NT2/D1 (cell line): ENCODE measurements at regions not wholly inside any gene's neighbourhood (a gene's known extent, or its start where the extent isn't known, plus 50 kb on each side); places are given as distances from the start of the nearest gene placed in this dataset.

Experiments used
- DNase-seq: peaks from one replicate; pipeline ENCODE4 v3.0.0-alpha.2; 2011; ENCODE audit warnings: low read depth, low spot score
- H3K27me3 ChIP-seq: 2 replicates; pipeline ENCODE4 v1.6.0; 2011; ENCODE audit warnings: mild to moderate bottlenecking; ENCODE audit not compliant: insufficient read length, insufficient read depth
- H3K36me3 ChIP-seq: 2 replicates; pipeline ENCODE4 v1.6.1; 2011; ENCODE audit warnings: mild to moderate bottlenecking, low read length, mixed read lengths; ENCODE audit not compliant: insufficient read depth, insufficient read length
- H3K4me1 ChIP-seq: 2 replicates; pipeline ENCODE4 v1.5.1; 2011; ENCODE audit not compliant: insufficient read depth, insufficient read length
- H3K4me3 ChIP-seq: 2 replicates; pipeline ENCODE4 v1.5.1; 2011; ENCODE audit warnings: low read depth; ENCODE audit not compliant: insufficient read length
- H3K9ac ChIP-seq: 2 replicates; pipeline ENCODE4 v1.6.0; 2011; ENCODE audit warnings: low read depth; ENCODE audit not compliant: insufficient read length
- H3K9me3 ChIP-seq: 2 replicates; pipeline ENCODE4 v1.5.1; 2011; ENCODE audit warnings: mild to moderate bottlenecking, low read length; ENCODE audit not compliant: insufficient read depth
- SUZ12 ChIP-seq: IDR thresholded peaks from 2 replicates; pipeline ENCODE4 v1.6.1; 2011; ENCODE audit not compliant: insufficient read length, insufficient read depth; ENCODE audit errors: extremely low read depth
- YY1 ChIP-seq: IDR thresholded peaks from 2 replicates; pipeline ENCODE4 v1.6.1; 2011; ENCODE audit not compliant: insufficient read length, insufficient read depth
- ZNF274 ChIP-seq: IDR thresholded peaks from 2 replicates; pipeline ENCODE4 v1.6.1; 2011; ENCODE audit warnings: mild to moderate bottlenecking, low read depth, low read length

DNA sequence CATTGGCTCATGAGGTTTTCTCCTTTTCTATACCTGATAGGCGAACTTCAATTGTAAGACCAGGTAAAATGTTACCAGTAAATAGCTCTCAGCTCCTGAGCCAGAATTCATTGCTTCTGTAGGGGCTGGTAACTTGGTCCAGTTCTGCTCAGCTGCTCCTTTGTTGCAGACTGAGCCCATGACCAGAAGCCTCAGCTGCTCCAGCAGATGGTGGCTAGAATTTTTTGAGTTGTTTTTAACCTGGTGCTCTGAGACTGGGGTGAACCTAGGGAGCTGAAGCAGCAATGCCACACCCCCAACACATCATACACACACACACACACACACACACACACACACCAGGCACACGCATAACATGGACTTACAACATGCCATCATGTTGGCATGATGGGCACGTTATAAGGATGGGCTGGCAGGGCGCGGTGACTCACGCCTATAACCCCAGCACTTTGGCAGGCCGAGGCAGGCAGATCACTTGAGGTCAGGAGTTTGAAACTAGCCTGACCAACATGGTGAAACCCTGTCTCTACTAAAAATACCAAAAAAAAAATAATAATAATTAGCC is 103.1 kb downstream of the QRSL1 start:
- Histone ChIP-seq H3K9me3 (peaks cover 12% of the 10 kb centered on the region; the same call in 1 of the 2 replicates), H3K9ac (no peak overlapping the region), H3K27me3 (no peaks in the 10 kb centered on the region), H3K36me3 (no peaks in the 10 kb centered on the region), H3K4me3 (no peak overlapping the region), H3K4me1 (no peaks in the 10 kb centered on the region)
- no peak for DNase-seq
- TF ChIP-seq YY1: no peak
- no peak for TF ChIP-seq ZNF274
- no peak for TF ChIP-seq SUZ12

DNA sequence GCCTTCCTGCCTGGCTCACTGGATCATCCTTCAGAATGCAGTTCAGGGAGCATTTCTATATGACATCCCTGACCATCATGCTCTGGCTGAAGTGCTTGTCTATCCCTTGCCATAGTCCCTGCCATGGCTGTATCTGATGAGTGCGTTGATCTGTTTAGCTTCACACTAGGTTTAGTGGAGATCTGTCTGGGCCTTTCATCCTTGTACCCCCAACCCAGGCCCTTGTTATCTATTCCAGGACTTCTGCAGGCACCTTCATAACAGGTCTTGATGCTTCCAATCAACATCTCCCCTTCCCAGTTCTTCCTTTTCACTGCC is 102.4 kb downstream of the QRSL1 start:
- Histone ChIP-seq H3K27me3 (no peaks in the 10 kb centered on the region), H3K9me3 (peaks cover 12% of the 10 kb centered on the region; the same call in 1 of the 2 replicates), H3K36me3 (no peaks in the 10 kb centered on the region), H3K4me1 (no peaks in the 10 kb centered on the region), H3K4me3 (no peak overlapping the region), H3K9ac (no peak overlapping the region)
- DNase-seq: no peak
- TF ChIP-seq SUZ12: no peak
- no peak for TF ChIP-seq ZNF274
- no peak for TF ChIP-seq YY1

DNA sequence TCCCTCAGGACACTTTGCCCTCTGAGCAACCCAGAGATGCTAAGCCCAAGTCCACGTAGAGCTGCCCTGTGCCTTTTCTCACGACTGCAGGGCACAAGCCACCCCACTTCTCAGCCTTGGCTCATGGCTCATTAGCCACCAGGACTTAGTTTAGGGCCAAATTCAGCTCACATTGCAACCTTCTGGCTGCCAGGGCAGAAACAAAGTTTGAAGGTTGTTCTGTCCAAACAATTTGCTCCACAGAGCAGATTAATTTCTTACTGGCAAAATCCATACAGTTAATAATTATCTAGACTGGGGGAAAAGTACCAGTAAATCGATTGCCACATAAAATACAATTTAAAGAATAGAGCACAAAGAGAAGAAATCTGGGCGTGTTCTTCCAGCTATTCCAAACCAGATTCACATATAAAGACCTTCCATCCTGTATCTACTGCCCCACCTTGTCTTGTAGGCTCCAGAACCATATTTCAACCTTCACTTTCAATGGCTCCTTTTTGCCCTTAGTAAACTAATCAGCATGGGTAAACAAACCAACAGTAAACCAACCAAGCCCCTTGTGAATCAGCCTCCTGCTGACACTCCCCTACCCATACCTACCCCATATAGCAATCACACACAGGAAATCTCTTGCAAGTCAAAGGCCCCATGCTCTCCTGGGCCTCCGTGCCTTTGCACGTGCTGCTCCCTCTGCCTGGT is 101.9 kb downstream of the QRSL1 start:
- no peaks in the 10 kb centered on the region for H3K4me1 ChIP-seq
- no peak overlapping the region for H3K4me3 ChIP-seq
- DNase-seq: no peak
- TF ChIP-seq SUZ12 (no peak), ZNF274 (no peak), YY1 (no peak)
- peaks cover 12% of the 10 kb centered on the region; the same call in 1 of the 2 replicates for H3K9me3 ChIP-seq
- no peaks in the 10 kb centered on the region for H3K36me3 ChIP-seq
- no peak overlapping the region for H3K9ac ChIP-seq
- H3K27me3 ChIP-seq: no peaks in the 10 kb centered on the region

DNA sequence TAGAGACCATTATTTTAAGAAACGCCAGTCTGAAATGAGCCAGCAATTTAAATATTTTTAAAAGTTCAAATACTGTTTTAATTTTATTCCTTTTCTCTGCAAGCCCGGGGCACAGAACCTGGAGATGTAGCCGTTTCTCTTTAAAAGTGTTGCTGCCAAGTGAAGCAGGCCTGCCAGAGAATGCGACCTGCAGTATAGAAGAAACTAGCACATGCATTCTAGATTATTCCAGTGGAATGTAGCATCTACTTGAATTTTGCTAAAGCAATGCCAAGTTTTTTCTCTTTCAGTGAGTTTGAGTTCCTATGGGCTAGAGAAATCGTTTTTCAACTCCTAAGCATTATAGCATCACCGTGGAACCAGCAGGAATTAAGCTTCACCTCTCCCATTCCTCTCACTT is 101.3 kb downstream of the QRSL1 start:
- Histone ChIP-seq H3K9ac (no peak overlapping the region), H3K36me3 (no peaks in the 10 kb centered on the region), H3K4me1 (no peaks in the 10 kb centered on the region), H3K27me3 (no peaks in the 10 kb centered on the region), H3K9me3 (peaks cover 6% of the 10 kb centered on the region; the same call in 1 of the 2 replicates), H3K4me3 (no peak overlapping the region)
- no peak for DNase-seq
- TF ChIP-seq YY1 (no peak), SUZ12 (no peak), ZNF274 (no peak)

DNA sequence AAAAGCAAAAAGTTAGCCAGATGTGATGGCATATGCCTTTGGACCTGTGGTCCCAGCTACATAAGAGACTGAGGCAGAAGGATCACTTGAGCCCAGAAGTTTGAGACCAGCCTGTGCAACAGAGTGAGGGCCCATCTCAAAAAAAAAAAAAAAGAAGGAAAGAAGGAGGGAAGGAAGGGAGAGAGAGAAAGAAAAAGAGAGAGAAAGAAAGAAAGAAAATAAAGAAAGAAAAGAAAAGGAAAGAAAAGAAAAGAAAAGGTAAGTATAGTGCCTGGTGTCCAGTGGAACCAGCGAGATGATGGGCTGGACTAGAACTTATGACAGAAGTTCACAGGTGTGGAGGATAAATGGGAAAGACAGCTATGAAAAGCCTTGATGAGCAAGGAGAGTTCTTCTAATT is 100.9 kb downstream of the QRSL1 start:
- H3K9me3 ChIP-seq: peaks cover 1% of the 10 kb centered on the region; the same call in 1 of the 2 replicates
- no peaks in the 10 kb centered on the region for H3K27me3 ChIP-seq
- no peak overlapping the region for H3K4me3 ChIP-seq
- no peak for TF ChIP-seq ZNF274
- no peak for TF ChIP-seq YY1
- no peak for TF ChIP-seq SUZ12
- DNase-seq: no peak
- no peaks in the 10 kb centered on the region for H3K36me3 ChIP-seq
- no peak overlapping the region for H3K9ac ChIP-seq
- H3K4me1 ChIP-seq: no peaks in the 10 kb centered on the region

DNA sequence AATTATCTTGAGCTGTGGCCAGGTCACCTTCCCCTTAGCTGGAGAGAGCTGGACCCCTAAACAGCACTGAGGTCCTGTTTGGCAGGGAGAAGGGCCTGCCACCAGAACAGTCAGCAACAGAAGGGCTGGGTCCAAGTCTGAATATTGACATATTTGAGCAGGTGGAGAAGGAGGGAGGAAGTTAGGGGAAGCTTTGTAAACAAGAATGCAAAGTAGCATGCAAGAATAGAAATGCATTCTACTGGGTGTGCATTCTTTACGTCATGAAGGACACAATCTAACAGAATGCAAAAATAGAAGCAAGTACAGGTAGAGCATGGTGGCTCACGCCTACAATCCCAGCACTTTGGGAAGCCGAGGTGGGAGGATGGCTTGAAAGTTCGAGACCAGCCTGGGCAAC is 100.5 kb downstream of the QRSL1 start:
- no peak overlapping the region for H3K9ac ChIP-seq
- H3K4me1 ChIP-seq: no peaks in the 10 kb centered on the region
- no peaks in the 10 kb centered on the region for H3K9me3 ChIP-seq
- no peak for TF ChIP-seq ZNF274
- no peak for TF ChIP-seq SUZ12
- H3K36me3 ChIP-seq: no peaks in the 10 kb centered on the region
- H3K27me3 ChIP-seq: no peaks in the 10 kb centered on the region
- no peak overlapping the region for H3K4me3 ChIP-seq
- no peak for DNase-seq

DNA sequence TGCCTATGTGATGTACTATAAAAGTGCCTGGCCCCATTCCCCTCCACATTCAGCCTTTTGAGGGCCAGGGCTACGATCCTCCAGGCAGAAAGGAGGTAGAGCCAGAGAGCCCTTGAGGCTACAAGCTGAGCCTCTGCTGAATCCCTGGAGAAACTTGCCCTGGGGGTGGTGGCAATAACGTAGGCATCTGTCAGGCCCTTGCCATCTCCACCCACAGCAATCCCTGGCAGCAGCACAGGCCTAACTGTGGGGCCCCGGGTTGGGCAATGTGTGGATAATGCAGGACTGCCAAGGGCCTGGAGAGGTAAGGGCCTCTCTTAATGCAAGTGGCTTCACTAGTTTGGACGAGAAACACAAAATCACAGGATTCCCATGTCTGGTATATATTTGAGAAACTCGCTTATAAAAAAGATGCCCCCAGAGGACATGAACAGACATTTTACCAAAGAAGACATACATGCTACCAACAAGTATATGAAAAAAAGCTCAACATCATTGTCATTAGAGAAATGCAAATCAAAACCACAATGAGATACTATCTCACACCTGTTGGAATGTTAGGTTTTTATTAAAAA is 99.0 kb downstream of the QRSL1 start:
- Histone ChIP-seq H3K36me3 (no peaks in the 10 kb centered on the region), H3K4me3 (no peak overlapping the region), H3K9me3 (no peaks in the 10 kb centered on the region), H3K9ac (no peak overlapping the region), H3K4me1 (no peaks in the 10 kb centered on the region), H3K27me3 (no peaks in the 10 kb centered on the region)
- no peak for TF ChIP-seq YY1
- no peak for TF ChIP-seq ZNF274
- no peak for TF ChIP-seq SUZ12
- no peak for DNase-seq
